H1 (cell line): ENCODE measurements at regions not wholly inside any gene's neighbourhood (a gene's known extent, or its start where the extent isn't known, plus 50 kb on each side); places are given as distances from the start of the nearest gene placed in this dataset.

ENCODE experiments used
- CTCF ChIA-PET: fragments of 300-600 bp; sonication (Branson Sonifier 250); formaldehyde crosslinking; loops from one replicate; lab custom pipeline; 2021; ENCODE audit not compliant: partially characterized antibody; lab: Charles Lee
- POLR2A ChIA-PET: fragments of 300-600 bp; sonication (Branson Sonifier 250); formaldehyde crosslinking; loops from one replicate; lab custom pipeline; 2021; ENCODE audit warnings: inconsistent platforms; ENCODE audit not compliant: partially characterized antibody; lab: Charles Lee
- DNase-seq, 2 experiments: peaks; one replicate each; pipeline versions ENCODE4 v3.0.0 to v3.0.0-alpha.2; 2010 to 2022; ENCODE audit warnings: low spot score in 2 of 2, low read depth in 1 of 2, mixed read lengths in 1 of 2
- FAIRE-seq: peaks from 2 replicates; lab custom pipeline; 2011; peaks lifted over from hg19 to GRCh38; lab: Jason Lieb, UNC
- H2AFZ ChIP-seq: 2 replicates; pipeline ENCODE4 v1.8.1; 2012; ENCODE audit warnings: low read length, inconsistent platforms
- H2AK5ac ChIP-seq: 2 replicates; pipeline ENCODE4 v1.6.1; 2013; ENCODE audit warnings: low read depth, low read length
- H2BK120ac ChIP-seq: replicated peaks from 2 replicates; pipeline ENCODE3; 2013; ENCODE audit warnings: low read depth, low read length, inconsistent platforms
- H2BK12ac ChIP-seq: 2 replicates; pipeline ENCODE4 v1.6.1; 2013; ENCODE audit warnings: low read depth, low read length
- H2BK15ac ChIP-seq: 2 replicates; pipeline ENCODE4 v1.6.1; 2013; ENCODE audit warnings: low read length
- H2BK20ac ChIP-seq: 2 replicates; pipeline ENCODE4 v1.6.1; 2013; ENCODE audit warnings: low read length
- H2BK5ac ChIP-seq: 2 replicates; pipeline ENCODE4 v1.6.1; 2013; ENCODE audit warnings: low read depth, low read length
- H3K14ac ChIP-seq: 2 replicates; pipeline ENCODE4 v1.6.1; 2013; ENCODE audit warnings: inconsistent platforms; ENCODE audit not compliant: insufficient read length
- H3K18ac ChIP-seq: 2 replicates; pipeline ENCODE4 v1.6.1; 2013; ENCODE audit warnings: low read length; ENCODE audit errors: extremely low read depth
- H3K23ac ChIP-seq: 2 replicates; pipeline ENCODE4 v1.6.1; 2013; ENCODE audit warnings: inconsistent platforms; ENCODE audit not compliant: insufficient read length
- H3K23me2 ChIP-seq: 2 replicates; pipeline ENCODE4 v1.6.1; 2013; ENCODE audit warnings: low read depth, low read length
- H3K27ac ChIP-seq: 2 replicates; pipeline ENCODE4 v1.6.1; 2011; ENCODE audit warnings: low read depth, low read length, inconsistent platforms
- H3K27me3 ChIP-seq, 4 experiments: replicated peaks in 1 of 4; 1 replicate in 1 of 4; 2 replicates in 3 of 4; pipeline versions ENCODE4 v1.6.1 to v1.8.1; 2011 to 2013; ENCODE audit warnings: low read length in 3 of 4, mild to moderate bottlenecking in 3 of 4, inconsistent platforms in 2 of 4, mixed read lengths in 2 of 4, moderate library complexity in 1 of 4; ENCODE audit not compliant: control insufficient read depth in 3 of 4, insufficient read depth in 3 of 4; ENCODE audit errors: extremely low read depth in 1 of 4
- H3K36me3 ChIP-seq, 4 experiments: 2 replicates each; pipeline versions ENCODE4 v1.6.1 to v1.8.1; 2011 to 2013; ENCODE audit warnings: mild to moderate bottlenecking in 4 of 4, low read length in 3 of 4, moderate library complexity in 2 of 4, control low read depth in 1 of 4, inconsistent platforms in 1 of 4; ENCODE audit not compliant: insufficient read depth in 4 of 4, control insufficient read depth in 2 of 4
- H3K4ac ChIP-seq: replicated peaks from 2 replicates; pipeline ENCODE3; 2013; ENCODE audit warnings: low read length, low read depth, mixed read lengths, inconsistent platforms; ENCODE audit not compliant: insufficient read length
- H3K4me1 ChIP-seq, 4 experiments: replicated peaks in 1 of 4; 1 replicate in 1 of 4; 2 replicates in 3 of 4; pipeline versions ENCODE4 v1.6.1 to v1.8.1; 2011 to 2013; ENCODE audit warnings: low read length in 3 of 4, inconsistent platforms in 2 of 4, mixed read lengths in 1 of 4; ENCODE audit not compliant: insufficient read depth in 4 of 4, control insufficient read depth in 3 of 4
- H3K4me2 ChIP-seq, 2 experiments: 2 replicates each; pipeline versions ENCODE4 v1.6.1 to v1.8.1; 2011 to 2013; ENCODE audit warnings: low read depth in 2 of 2, low read length in 2 of 2, control low read depth in 1 of 2, inconsistent platforms in 1 of 2, mild to moderate bottlenecking in 1 of 2; ENCODE audit not compliant: insufficient read depth in 1 of 2
- H3K4me3 ChIP-seq, 4 experiments: fragments of 200-600, 300-600 bp in 1 of 4; sonication (generic), shearing (Covaris generic), sonication (Bioruptor Twin) in 1 of 4; 2 replicates each; pipeline versions ENCODE4 v1.5.1 to v1.8.1; 2011 to 2016; ENCODE audit warnings: low read length in 4 of 4, low read depth in 3 of 4, control low read depth in 2 of 4, inconsistent platforms in 2 of 4, mild to moderate bottlenecking in 2 of 4, mixed read lengths in 1 of 4, moderate library complexity in 1 of 4; ENCODE audit not compliant: insufficient read depth in 2 of 4; ENCODE audit errors: extremely low read depth in 1 of 4
- H3K56ac ChIP-seq: replicated peaks from 2 replicates; pipeline ENCODE3; 2013; ENCODE audit warnings: low read depth, mild to moderate bottlenecking, mixed read lengths, low read length, inconsistent platforms; ENCODE audit not compliant: insufficient read length
- H3K79me1 ChIP-seq: 2 replicates; pipeline ENCODE4 v1.6.1; 2013; ENCODE audit warnings: low read depth, low read length, control low read depth
- H3K79me2 ChIP-seq, 2 experiments: 2 replicates each; pipeline versions ENCODE4 v1.6.1 to v1.8.1; 2012 to 2013; ENCODE audit warnings: low read length in 2 of 2, mild to moderate bottlenecking in 2 of 2, inconsistent platforms in 1 of 2; ENCODE audit not compliant: insufficient read depth in 2 of 2, control insufficient read depth in 1 of 2
- H3K9ac ChIP-seq, 4 experiments: replicated peaks in 1 of 4; 1 replicate in 1 of 4; 2 replicates in 3 of 4; pipeline versions ENCODE4 v1.6.1 to v1.8.1; 2011 to 2013; ENCODE audit warnings: low read depth in 3 of 4, low read length in 3 of 4, control low read depth in 2 of 4, mild to moderate bottlenecking in 2 of 4, moderate library complexity in 2 of 4, inconsistent platforms in 1 of 4; ENCODE audit errors: extremely low read depth in 1 of 4
- H3K9me3 ChIP-seq, 2 experiments: 2 replicates each; pipeline versions ENCODE4 v1.6.1 to v1.8.1; 2012 to 2013; ENCODE audit warnings: mild to moderate bottlenecking in 2 of 2, moderate library complexity in 2 of 2, control low read depth in 1 of 2, inconsistent platforms in 1 of 2, low read depth in 1 of 2, low read length in 1 of 2, mixed read lengths in 1 of 2; ENCODE audit not compliant: insufficient read depth in 2 of 2
- H4K20me1 ChIP-seq, 2 experiments: replicated peaks in 1 of 2; 2 replicates each; pipeline versions ENCODE3 to v1.8.1; 2011 to 2013; ENCODE audit warnings: inconsistent platforms in 2 of 2, low read length in 2 of 2, mild to moderate bottlenecking in 1 of 2; ENCODE audit not compliant: insufficient read depth in 2 of 2, control insufficient read depth in 1 of 2
- H4K5ac ChIP-seq: 2 replicates; pipeline ENCODE4 v1.6.1; 2013; ENCODE audit warnings: low read length, low read depth, mixed read lengths, inconsistent platforms; ENCODE audit not compliant: insufficient read length
- H4K8ac ChIP-seq: 2 replicates; pipeline ENCODE4 v1.8.0; 2013; ENCODE audit warnings: mild to moderate bottlenecking, moderate library complexity, low read length, inconsistent platforms; ENCODE audit not compliant: insufficient read depth; ENCODE audit errors: extremely low read depth
- H4K91ac ChIP-seq: replicated peaks from 2 replicates; pipeline ENCODE3; 2013; ENCODE audit warnings: low read length, mixed read lengths, inconsistent platforms; ENCODE audit not compliant: insufficient read length
- CEBPB ChIP-seq: IDR thresholded peaks from 2 replicates; pipeline ENCODE4 v1.6.1; 2012; ENCODE audit warnings: low read depth, low read length
- SP4 ChIP-seq: IDR thresholded peaks from 2 replicates; pipeline ENCODE4 v1.6.1; 2012; ENCODE audit warnings: low read length, inconsistent platforms
- WGBS, 2 experiments: shearing (Covaris generic) in 1 of 2; methylation state at CpG; one replicate each; pipeline versions ENCODE4 v1.1.6 to v1.1.7; 2013 to 2015; ENCODE audit warnings: low lambda C conversion rate in 2 of 2, mixed read lengths in 2 of 2, inconsistent platforms in 1 of 2, low coverage in 1 of 2, missing lambda C conversion rate in 1 of 2; ENCODE audit not compliant: insufficient replicate concordance in 2 of 2, insufficient coverage in 1 of 2, insufficient read length in 1 of 2; ENCODE audit errors: extremely low coverage in 1 of 2, missing lambda C conversion rate in 1 of 2; 5-methylcytosine and 5-hydroxymethylcytosine counted together

- ChIA-PET CTCF (interaction anchor here (0.7 to 1.3 kb wide), 2 partner anchors 26 to 729 kb away, joined by 3 read pairs; no protein-coding TSS in a partner anchor), POLR2A (no interaction called here)
- H2BK5ac ChIP-seq: no peak overlapping the region
- no peaks in the 10 kb centered on the region for H3K36me3 ChIP-seq
- H4K91ac ChIP-seq: no peak overlapping the region
- H2BK120ac ChIP-seq: no peak overlapping the region
- no peaks in the 10 kb centered on the region for H3K23me2 ChIP-seq
- H3K4me2 ChIP-seq: no peak overlapping the region
- DNase-seq (no peak), FAIRE-seq (no peak)
- no peak overlapping the region for H2BK12ac ChIP-seq
- no peak overlapping the region for H2BK20ac ChIP-seq
- H2AFZ ChIP-seq: no peak overlapping the region
- H3K27me3 ChIP-seq: no peaks in the 10 kb centered on the region
- H3K23ac ChIP-seq: no peak overlapping the region
- H3K9me3 ChIP-seq: no peaks in the 10 kb centered on the region
- no peaks in the 10 kb centered on the region for H3K79me1 ChIP-seq
- no peaks in the 10 kb centered on the region for H4K20me1 ChIP-seq
- no peak for TF ChIP-seq SP4
- TF ChIP-seq CEBPB: peak; percentile 62
- no peak overlapping the region for H3K56ac ChIP-seq
- H4K8ac ChIP-seq: no peak overlapping the region
- no peak overlapping the region for H3K4me3 ChIP-seq
- H2BK15ac ChIP-seq: no peak overlapping the region
- 19% methylated on average over 1 of the region's 1 CpG; no CpG with 5 or more reads in 1 of the 2 experiments for WGBS, 2 experiments
- H3K79me2 ChIP-seq: no peaks in the 10 kb centered on the region
- peaks cover 0 to 5% (median 0%) of the 10 kb centered on the region in 4 experiments; a peak in 2 of 7 replicates for H3K4me1 ChIP-seq
- H3K27ac ChIP-seq: no peak overlapping the region
- no peak overlapping the region for H3K18ac ChIP-seq
- H3K14ac ChIP-seq: no peak overlapping the region
- H3K4ac ChIP-seq: no peak overlapping the region
- H3K9ac ChIP-seq: no peak overlapping the region
- no peak overlapping the region for H2AK5ac ChIP-seq
- no peak overlapping the region for H4K5ac ChIP-seq
These were observed 234.1 kb downstream of the CPE start for GRCh38 chr4:165612936-165613335.
